ENCODE measurements at regions not wholly inside any gene's neighbourhood (a gene's known extent, or its start where the extent isn't known, plus 50 kb on each side); places are given as distances from the start of the nearest gene placed in this dataset.
"Not testable (repeated sequence)": the region's sequence is repeated elsewhere in the genome, so short reads cannot be mapped to it uniquely, and the experiment has no call there.

GRCh38 chr16:29230006-29230668, 176.4 kb downstream of the NPIPB11 start:
- not testable (repeated sequence) for TF ChIP-seq CTCF (tag by site-specific recombination; IDR thresholded peaks at IDR 0.05); ZNF292 (tag by site-specific recombination; IDR thresholded peaks at IDR 0.05; ENCODE audit: borderline replicate concordance, low read depth); ZNF394 (tag by site-specific recombination; IDR thresholded peaks at IDR 0.05; ENCODE audit: borderline replicate concordance); ZNF830 (tag by site-specific recombination; IDR thresholded peaks at IDR 0.05; ENCODE audit: low read depth); ZBTB8A (tag by site-specific recombination; IDR thresholded peaks at IDR 0.05); ZNF776 (tag by site-specific recombination; IDR thresholded peaks at IDR 0.05; ENCODE audit: borderline replicate concordance)
